Muscle layer of duodenum (tissue), 2 donors: ENCODE measurements at regions not wholly inside any gene's neighbourhood (a gene's known extent, or its start where the extent isn't known, plus 50 kb on each side); places are given as distances from the start of the nearest gene placed in this dataset.

Experiments used
- H3K27ac ChIP-seq: one replicate; pipeline ENCODE4 v1.7.0; 2013; ENCODE audit warnings: mild to moderate bottlenecking, low read length
- H3K27me3 ChIP-seq: one replicate; pipeline ENCODE4 v1.7.0; 2013; ENCODE audit warnings: low read depth, mild to moderate bottlenecking, control low read depth, low read length
- H3K36me3 ChIP-seq, 2 donors: one replicate each; pipeline ENCODE4 v1.7.0; 2013; ENCODE audit warnings: low read length in 2 of 2, control low read depth in 1 of 2, mild to moderate bottlenecking in 1 of 2; ENCODE audit not compliant: insufficient read depth in 2 of 2, control insufficient read depth in 1 of 2
- H3K4me1 ChIP-seq, 2 donors: one replicate each; pipeline ENCODE4 v1.7.0; 2013; ENCODE audit warnings: low read length in 2 of 2, mild to moderate bottlenecking in 2 of 2, control low read depth in 1 of 2, moderate library complexity in 1 of 2; ENCODE audit not compliant: insufficient read depth in 2 of 2, control insufficient read depth in 1 of 2
- H3K4me3 ChIP-seq, 2 donors: one replicate each; pipeline ENCODE4 v1.7.0; 2013; ENCODE audit warnings: low read length in 2 of 2, low read depth in 1 of 2, mild to moderate bottlenecking in 1 of 2
- H3K9me3 ChIP-seq, 2 donors: one replicate each; pipeline ENCODE4 v1.7.0; 2013; ENCODE audit warnings: low read length in 2 of 2, control low read depth in 1 of 2, mild to moderate bottlenecking in 1 of 2; ENCODE audit not compliant: control insufficient read depth in 1 of 2
- donor health status: healthy.

DNA sequence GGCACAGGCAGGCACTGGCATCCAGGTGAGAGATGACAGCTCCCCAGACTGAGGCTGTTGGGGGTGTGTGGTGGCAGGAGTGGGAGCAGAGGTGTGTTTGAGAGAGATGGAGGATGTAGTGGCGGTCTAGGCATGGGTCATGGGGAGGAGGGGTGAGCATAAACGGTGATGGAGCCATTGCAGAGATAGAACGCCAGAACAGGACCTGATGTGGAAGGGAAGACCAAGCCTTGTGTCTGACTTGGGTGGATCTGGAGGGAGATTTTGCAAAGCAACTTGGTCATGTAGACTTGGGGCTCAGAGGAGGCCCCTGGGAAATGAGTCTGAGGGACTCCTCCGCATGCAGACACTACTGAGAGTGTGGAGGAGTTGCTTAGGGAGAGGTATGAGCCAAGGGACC, 50.0 kb upstream of the CLDN5 start:
- Histone ChIP-seq H3K4me1 (no peaks in the 10 kb centered on the region), H3K36me3 (no peaks in the 10 kb centered on the region), H3K27ac (no peak overlapping the region), H3K9me3 (no peaks in the 10 kb centered on the region), H3K4me3 (no peak overlapping the region), H3K27me3 (no peaks in the 10 kb centered on the region)

GRCh38 chr22:19576460-19577421, 52.5 kb upstream of the CLDN5 start:
- no peaks in the 10 kb centered on the region for H3K36me3 ChIP-seq
- H3K27ac ChIP-seq: no peak overlapping the region
- no peak overlapping the region for H3K4me3 ChIP-seq
- no peaks in the 10 kb centered on the region for H3K4me1 ChIP-seq
- no peaks in the 10 kb centered on the region for H3K9me3 ChIP-seq
- no peaks in the 10 kb centered on the region for H3K27me3 ChIP-seq

GRCh38 chr22:19577422-19577966, 53.3 kb upstream of the CLDN5 start:
- Histone ChIP-seq H3K27me3 (no peaks in the 10 kb centered on the region), H3K27ac (no peak overlapping the region)

GRCh38 chr22:19578180-19579004, 54.2 kb upstream of the CLDN5 start:
- Histone ChIP-seq H3K27ac (no peak overlapping the region), H3K27me3 (no peaks in the 10 kb centered on the region), H3K4me3 (no peak overlapping the region), H3K4me1 (no peaks in the 10 kb centered on the region), H3K36me3 (no peaks in the 10 kb centered on the region), H3K9me3 (no peaks in the 10 kb centered on the region)

More at GRCh38 chr22:19577422-19577966, 53.3 kb upstream of the CLDN5 start:
- no peaks in the 10 kb centered on the region for H3K4me1 ChIP-seq
- H3K36me3 ChIP-seq: no peaks in the 10 kb centered on the region
- no peak overlapping the region for H3K4me3 ChIP-seq
- H3K9me3 ChIP-seq: no peaks in the 10 kb centered on the region

DNA sequence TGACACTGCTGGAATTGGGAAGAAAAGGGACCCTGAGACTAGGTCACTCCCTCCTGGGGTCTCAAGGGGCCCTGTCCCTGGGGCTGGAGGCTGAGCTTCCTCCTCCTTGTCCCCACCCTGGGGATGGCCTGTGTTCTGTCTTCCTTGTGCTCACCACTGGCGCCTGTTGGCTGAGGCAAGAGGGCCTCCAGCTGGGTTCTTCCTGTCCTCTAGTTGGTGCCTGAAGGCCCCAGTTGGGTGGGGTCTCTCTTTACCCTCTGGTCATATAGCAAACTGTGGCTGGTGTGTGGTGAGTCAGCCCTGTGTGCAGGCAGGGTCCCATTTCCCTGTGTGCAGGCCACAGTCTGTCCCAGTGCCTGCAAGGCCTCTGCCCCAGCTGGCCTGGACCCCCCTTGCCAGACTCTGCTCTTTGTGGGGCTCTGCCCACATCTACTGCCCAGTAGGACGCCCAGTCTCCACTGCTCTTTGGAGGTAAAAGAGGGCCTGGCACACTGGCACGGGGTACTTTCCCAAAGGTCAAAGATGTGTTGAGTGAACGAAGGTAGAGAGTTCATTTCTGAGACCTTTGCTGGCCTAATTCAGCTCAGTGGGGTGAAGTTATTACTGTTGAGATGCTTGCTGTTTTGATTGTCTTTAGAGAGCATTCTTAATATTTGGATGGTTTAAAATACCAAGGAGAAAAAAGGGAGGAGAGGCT, 55.1 kb upstream of the CLDN5 start:
- Histone ChIP-seq H3K27ac (no peak overlapping the region), H3K4me3 (no peak overlapping the region), H3K9me3 (no peaks in the 10 kb centered on the region), H3K27me3 (no peaks in the 10 kb centered on the region), H3K4me1 (no peaks in the 10 kb centered on the region), H3K36me3 (no peaks in the 10 kb centered on the region)

- no peak overlapping the region for H3K4me3 ChIP-seq
- no peaks in the 10 kb centered on the region for H3K36me3 ChIP-seq
- H3K9me3 ChIP-seq: no peaks in the 10 kb centered on the region
- H3K27me3 ChIP-seq: no peaks in the 10 kb centered on the region
- H3K27ac ChIP-seq: no peak overlapping the region
- no peaks in the 10 kb centered on the region for H3K4me1 ChIP-seq
Observed at GRCh38 chr22:19579880-19580279, 55.7 kb upstream of the CLDN5 start.

GRCh38 chr22:19580291-19580890, 56.2 kb upstream of the CLDN5 start:
- H3K27ac ChIP-seq: no peak overlapping the region
- no peak overlapping the region for H3K4me3 ChIP-seq
- H3K27me3 ChIP-seq: no peaks in the 10 kb centered on the region
- no peaks in the 10 kb centered on the region for H3K9me3 ChIP-seq
- H3K4me1 ChIP-seq: no peaks in the 10 kb centered on the region
- no peaks in the 10 kb centered on the region for H3K36me3 ChIP-seq

DNA sequence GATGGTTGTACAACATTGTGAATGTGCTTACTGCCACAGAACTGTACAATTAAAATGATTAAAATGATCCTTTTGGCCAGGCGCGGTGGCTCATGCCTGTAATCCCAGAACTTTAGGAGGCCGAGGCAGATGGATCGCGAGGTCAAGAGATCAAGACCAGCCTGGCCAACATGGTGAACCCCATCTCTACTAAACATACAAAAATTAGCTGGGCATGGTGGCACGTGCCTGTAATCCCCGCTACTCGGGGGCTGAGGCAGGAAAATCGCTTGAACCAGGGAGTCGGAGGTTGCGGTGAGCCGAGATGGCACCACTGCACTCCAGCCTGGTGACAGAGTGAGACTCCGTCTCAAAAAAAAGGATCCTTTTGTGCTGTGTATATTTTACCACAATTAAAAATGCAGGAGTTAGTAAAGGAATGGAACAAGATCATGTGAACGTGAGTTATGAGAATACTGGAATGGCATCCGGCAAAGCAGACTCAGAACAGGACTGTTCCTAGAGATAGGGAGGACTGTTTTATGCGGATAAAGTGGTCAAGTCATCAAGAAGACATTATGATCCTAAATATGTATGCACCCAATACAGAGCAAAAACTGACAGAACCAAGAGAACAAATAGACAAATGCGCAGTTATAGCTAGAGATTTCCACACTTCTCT, 58.0 kb upstream of the CLDN5 start:
- Histone ChIP-seq H3K27me3 (no peaks in the 10 kb centered on the region), H3K4me3 (no peak overlapping the region), H3K36me3 (no peaks in the 10 kb centered on the region), H3K4me1 (no peaks in the 10 kb centered on the region), H3K27ac (no peak overlapping the region), H3K9me3 (no peaks in the 10 kb centered on the region)

DNA sequence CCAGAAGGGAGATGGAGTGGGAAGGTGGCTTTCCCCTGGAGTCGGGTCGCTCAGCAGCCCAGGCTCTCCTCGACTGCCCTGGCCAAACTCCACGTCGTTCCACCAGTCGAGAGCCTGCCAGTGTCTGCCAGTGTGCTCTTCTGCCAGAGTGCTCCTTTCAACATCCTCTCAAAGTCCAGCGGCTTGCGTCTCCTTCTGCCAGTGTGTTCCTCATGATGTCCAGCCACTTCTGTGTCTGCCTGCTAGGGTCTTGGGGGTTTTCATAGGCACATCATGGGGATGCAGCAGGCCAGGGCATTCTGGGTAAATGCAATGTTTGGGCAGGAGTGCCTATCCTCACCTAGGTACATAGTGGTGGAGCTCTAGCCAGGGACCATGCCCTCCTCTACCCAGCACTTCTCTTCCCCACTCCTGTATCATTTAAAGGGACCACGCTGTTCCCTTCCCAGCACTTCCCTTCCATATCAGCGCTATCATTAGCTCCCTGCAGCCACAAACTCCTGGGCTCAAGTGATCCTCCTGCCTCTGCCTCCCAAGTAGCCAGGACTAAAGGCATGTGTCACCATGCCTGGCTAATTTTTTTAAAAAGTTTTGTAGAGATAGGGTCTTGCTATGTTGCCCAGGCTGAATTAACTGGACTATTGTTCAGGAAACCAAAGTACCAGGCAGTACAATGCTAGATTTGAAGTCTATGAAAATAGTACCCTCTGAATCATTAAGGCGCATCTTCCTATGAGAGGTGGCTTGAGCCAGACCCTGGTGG, 62.9 kb upstream of the CLDN5 start:
- H3K27ac ChIP-seq: no peak overlapping the region
- no peaks in the 10 kb centered on the region for H3K36me3 ChIP-seq
- H3K4me3 ChIP-seq: no peak overlapping the region
- H3K9me3 ChIP-seq: no peaks in the 10 kb centered on the region
- H3K4me1 ChIP-seq: no peaks in the 10 kb centered on the region
- H3K27me3 ChIP-seq: no peaks in the 10 kb centered on the region

- no peak overlapping the region for H3K27ac ChIP-seq
- H3K4me3 ChIP-seq: no peak overlapping the region
- H3K36me3 ChIP-seq: no peaks in the 10 kb centered on the region
- H3K27me3 ChIP-seq: no peaks in the 10 kb centered on the region
- no peaks in the 10 kb centered on the region for H3K4me1 ChIP-seq
- no peaks in the 10 kb centered on the region for H3K9me3 ChIP-seq
Observed at GRCh38 chr22:19590696-19591095, 66.5 kb upstream of the CLDN5 start.
